ENCODE measurements at regions not wholly inside any gene's neighbourhood (a gene's known extent, or its start where the extent isn't known, plus 50 kb on each side); places are given as distances from the start of the nearest gene placed in this dataset.

DNA sequence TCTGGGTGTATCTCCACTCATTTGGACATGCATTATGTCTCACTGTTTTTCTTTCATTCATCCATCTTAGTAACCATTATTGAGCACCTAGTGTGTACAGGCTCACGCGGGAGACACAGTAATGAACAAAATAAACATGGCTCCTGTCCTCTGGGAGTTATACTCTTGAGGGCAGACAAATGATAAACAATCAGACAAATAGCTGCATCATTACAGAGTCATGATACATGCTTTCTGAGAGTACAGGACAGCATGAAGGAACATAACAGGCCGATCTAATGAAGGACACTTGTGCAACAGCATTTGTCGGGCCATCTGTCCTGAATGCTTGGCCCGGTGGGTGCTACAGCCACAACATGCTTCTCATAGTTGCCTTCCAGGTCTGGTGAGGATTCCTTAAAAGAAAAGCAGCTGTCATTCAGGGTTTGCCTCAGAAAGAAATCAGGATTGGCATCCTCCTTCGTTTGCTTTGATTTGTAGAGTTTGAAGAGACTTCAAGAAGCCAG is 77.2 kb upstream of the EGLN3 start:
- TF ChIP-seq, protein P1, sequence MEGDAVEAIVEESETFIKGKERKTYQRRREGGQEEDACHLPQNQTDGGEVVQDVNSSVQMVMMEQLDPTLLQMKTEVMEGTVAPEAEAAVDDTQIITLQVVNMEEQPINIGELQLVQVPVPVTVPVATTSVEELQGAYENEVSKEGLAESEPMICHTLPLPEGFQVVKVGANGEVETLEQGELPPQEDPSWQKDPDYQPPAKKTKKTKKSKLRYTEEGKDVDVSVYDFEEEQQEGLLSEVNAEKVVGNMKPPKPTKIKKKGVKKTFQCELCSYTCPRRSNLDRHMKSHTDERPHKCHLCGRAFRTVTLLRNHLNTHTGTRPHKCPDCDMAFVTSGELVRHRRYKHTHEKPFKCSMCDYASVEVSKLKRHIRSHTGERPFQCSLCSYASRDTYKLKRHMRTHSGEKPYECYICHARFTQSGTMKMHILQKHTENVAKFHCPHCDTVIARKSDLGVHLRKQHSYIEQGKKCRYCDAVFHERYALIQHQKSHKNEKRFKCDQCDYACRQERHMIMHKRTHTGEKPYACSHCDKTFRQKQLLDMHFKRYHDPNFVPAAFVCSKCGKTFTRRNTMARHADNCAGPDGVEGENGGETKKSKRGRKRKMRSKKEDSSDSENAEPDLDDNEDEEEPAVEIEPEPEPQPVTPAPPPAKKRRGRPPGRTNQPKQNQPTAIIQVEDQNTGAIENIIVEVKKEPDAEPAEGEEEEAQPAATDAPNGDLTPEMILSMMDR (IDR thresholded peaks at IDR 0.05; ENCODE audit: low read depth, low read length), result no peak
- no peak for TF ChIP-seq EZH2phosphoT487 (IDR thresholded peaks at IDR 0.05; ENCODE audit: low read depth)

Data from OCI-LY3 (cell line).